C4-2B (cell line): ENCODE measurements at regions not wholly inside any gene's neighbourhood (a gene's known extent, or its start where the extent isn't known, plus 50 kb on each side); places are given as distances from the start of the nearest gene placed in this dataset.

Experiments
- CTCF ChIP-seq: fragments of 450-650 bp; conservative IDR thresholded peaks from 2 replicates; pipeline ENCODE4 v1.5.1; 2017; ENCODE audit warnings: mild to moderate bottlenecking
- ZFX ChIP-seq: fragments of 450-650 bp; IDR thresholded peaks from 2 replicates; pipeline ENCODE4 v1.6.1; 2017

GRCh38 chrX:25573631-25574030, 557.9 kb upstream of the ARX start:
- TF ChIP-seq CTCF, result no peak
- TF ChIP-seq ZFX, result no peak
